GM12892 (cell line): ENCODE measurements at regions not wholly inside any gene's neighbourhood (a gene's known extent, or its start where the extent isn't known, plus 50 kb on each side); places are given as distances from the start of the nearest gene placed in this dataset.

Source experiments
- POLR2AphosphoS5 ChIP-seq: IDR thresholded peaks from 2 replicates; pipeline ENCODE4 v1.6.1; 2011; ENCODE audit warnings: low read depth, low read length, control low read depth
- TAF1 ChIP-seq: IDR thresholded peaks from 2 replicates; pipeline ENCODE4 v1.6.1; 2011; ENCODE audit warnings: low read depth, mild to moderate bottlenecking, control low read depth, low read length, borderline replicate concordance

GRCh38 chr2:14558335-14558919 lies 74.1 kb upstream of the LRATD1 start:
- no peak for TF ChIP-seq POLR2AphosphoS5
- TF ChIP-seq TAF1: no peak
